ENCODE measurements at regions not wholly inside any gene's neighbourhood (a gene's known extent, or its start where the extent isn't known, plus 50 kb on each side); places are given as distances from the start of the nearest gene placed in this dataset.

GRCh38 chr1:208413006-208413405 lies 168.8 kb upstream of the PLXNA2 start:
- TF ChIP-seq CTCF (IDR thresholded peaks at IDR 0.05; ENCODE audit: insufficient read depth, low read depth, low read length, missing control alignments), result no peak
- H3K4me3 ChIP-seq (ENCODE audit: low read length), result no peak overlapping the region
- DNase-seq (ENCODE audit: low read depth), result no peak

GRCh38 chr1:208418667-208419066 lies 174.5 kb upstream of the PLXNA2 start:
- no peak for TF ChIP-seq CTCF (IDR thresholded peaks at IDR 0.05; ENCODE audit: insufficient read depth, low read depth, low read length, missing control alignments)
- DNase-seq (ENCODE audit: low read depth), result no peak
- H3K4me3 ChIP-seq (ENCODE audit: low read length), result no peak overlapping the region

GRCh38 chr1:208419746-208420420 lies 175.7 kb upstream of the PLXNA2 start:
- DNase-seq (ENCODE audit: low read depth), result no peak
- no peak for TF ChIP-seq CTCF (IDR thresholded peaks at IDR 0.05; ENCODE audit: insufficient read depth, low read depth, low read length, missing control alignments)
- H3K4me3 ChIP-seq (ENCODE audit: low read length), result no peak overlapping the region

GRCh38 chr1:208420696-208421095 lies 176.5 kb upstream of the PLXNA2 start:
- DNase-seq (ENCODE audit: low read depth), result no peak
- TF ChIP-seq CTCF (IDR thresholded peaks at IDR 0.05; ENCODE audit: insufficient read depth, low read depth, low read length, missing control alignments), result no peak
- no peak overlapping the region for H3K4me3 ChIP-seq (ENCODE audit: low read length)

- no peak for DNase-seq (ENCODE audit: low read depth)
- no peak for TF ChIP-seq CTCF (IDR thresholded peaks at IDR 0.05; ENCODE audit: insufficient read depth, low read depth, low read length, missing control alignments)
- no peak overlapping the region for H3K4me3 ChIP-seq (ENCODE audit: low read length)
These were observed 177.3 kb upstream of the PLXNA2 start for GRCh38 chr1:208421486-208421885.

- TF ChIP-seq CTCF (IDR thresholded peaks at IDR 0.05; ENCODE audit: insufficient read depth, low read depth, low read length, missing control alignments), result no peak
- DNase-seq (ENCODE audit: low read depth), result no peak
- H3K4me3 ChIP-seq (ENCODE audit: low read length), result no peak overlapping the region
These were observed 179.3 kb upstream of the PLXNA2 start for GRCh38 chr1:208423526-208423925.

GRCh38 chr1:208425096-208425495 lies 180.9 kb upstream of the PLXNA2 start:
- no peak for DNase-seq (ENCODE audit: low read depth)
- TF ChIP-seq CTCF (IDR thresholded peaks at IDR 0.05; ENCODE audit: insufficient read depth, low read depth, low read length, missing control alignments), result no peak
- no peak overlapping the region for H3K4me3 ChIP-seq (ENCODE audit: low read length)
